ENCODE measurements at regions not wholly inside any gene's neighbourhood (a gene's known extent, or its start where the extent isn't known, plus 50 kb on each side); places are given as distances from the start of the nearest gene placed in this dataset.

- no peaks in the 10 kb centered on the region for H3K9me3 Mint-ChIP-seq (ENCODE audit: unreplicated experiment)
- peaks cover 6% of the 10 kb centered on the region for H3K27me3 Mint-ChIP-seq (ENCODE audit: unreplicated experiment)
- no peak for DNase-seq (ENCODE audit: low spot score)
- H3K4me3 Mint-ChIP-seq (ENCODE audit: unreplicated experiment), result no peak overlapping the region
- TF ChIP-seq CTCF (IDR thresholded peaks at IDR 0.05; ENCODE audit: unreplicated experiment), result no peak
- no peaks in the 10 kb centered on the region for H3K4me1 Mint-ChIP-seq (ENCODE audit: unreplicated experiment)
- H3K27ac Mint-ChIP-seq (ENCODE audit: unreplicated experiment), result no peak overlapping the region
- H3K36me3 Mint-ChIP-seq (ENCODE audit: low read depth, unreplicated experiment), result no peaks in the 10 kb centered on the region
Observed at GRCh38 chr19:30070198-30070967, 128.3 kb downstream of the URI1 start.

- DNase-seq (ENCODE audit: low spot score), result no peak
- TF ChIP-seq CTCF (IDR thresholded peaks at IDR 0.05; ENCODE audit: unreplicated experiment), result no peak
Observed at GRCh38 chr19:30070968-30071632, 129.1 kb downstream of the URI1 start.

GRCh38 chr19:30071871-30072270, 129.8 kb downstream of the URI1 start:
- Mint-ChIP-seq H3K27me3 (ENCODE audit: unreplicated experiment) (peaks cover 6% of the 10 kb centered on the region), H3K4me3 (ENCODE audit: unreplicated experiment) (no peak overlapping the region)

More at GRCh38 chr19:30070968-30071632, 129.1 kb downstream of the URI1 start:
- Mint-ChIP-seq H3K36me3 (ENCODE audit: low read depth, unreplicated experiment) (peaks cover 4% of the 10 kb centered on the region), H3K27me3 (ENCODE audit: unreplicated experiment) (peaks cover 6% of the 10 kb centered on the region), H3K4me3 (ENCODE audit: unreplicated experiment) (no peak overlapping the region), H3K9me3 (ENCODE audit: unreplicated experiment) (no peaks in the 10 kb centered on the region), H3K4me1 (ENCODE audit: unreplicated experiment) (peaks cover 5% of the 10 kb centered on the region), H3K27ac (ENCODE audit: unreplicated experiment) (no peak overlapping the region)

GRCh38 chr19:30073152-30074000, 131.3 kb downstream of the URI1 start:
- no peak for TF ChIP-seq CTCF (IDR thresholded peaks at IDR 0.05; ENCODE audit: unreplicated experiment)
- Mint-ChIP-seq H3K27me3 (ENCODE audit: unreplicated experiment) (peaks cover 6% of the 10 kb centered on the region), H3K4me3 (ENCODE audit: unreplicated experiment) (no peak overlapping the region), H3K4me1 (ENCODE audit: unreplicated experiment) (peaks cover 5% of the 10 kb centered on the region), H3K9me3 (ENCODE audit: unreplicated experiment) (no peaks in the 10 kb centered on the region), H3K27ac (ENCODE audit: unreplicated experiment) (no peak overlapping the region), H3K36me3 (ENCODE audit: low read depth, unreplicated experiment) (peaks cover 4% of the 10 kb centered on the region)
- DNase-seq (ENCODE audit: low spot score), result no peak

More at GRCh38 chr19:30071871-30072270, 129.8 kb downstream of the URI1 start:
- no peak for DNase-seq (ENCODE audit: low spot score)
- peaks cover 4% of the 10 kb centered on the region for H3K36me3 Mint-ChIP-seq (ENCODE audit: low read depth, unreplicated experiment)
- H3K27ac Mint-ChIP-seq (ENCODE audit: unreplicated experiment), result no peak overlapping the region
- no peak for TF ChIP-seq CTCF (IDR thresholded peaks at IDR 0.05; ENCODE audit: unreplicated experiment)
- H3K9me3 Mint-ChIP-seq (ENCODE audit: unreplicated experiment), result no peaks in the 10 kb centered on the region
- H3K4me1 Mint-ChIP-seq (ENCODE audit: unreplicated experiment), result peaks cover 5% of the 10 kb centered on the region
